ELF-1 (cell line): ENCODE measurements at regions not wholly inside any gene's neighbourhood (a gene's known extent, or its start where the extent isn't known, plus 50 kb on each side); places are given as distances from the start of the nearest gene placed in this dataset.

Experiments
- DNase-seq: peaks from one replicate; pipeline ENCODE4 v3.0.0-alpha.2; 2016; ENCODE audit warnings: low read depth, low spot score

DNA sequence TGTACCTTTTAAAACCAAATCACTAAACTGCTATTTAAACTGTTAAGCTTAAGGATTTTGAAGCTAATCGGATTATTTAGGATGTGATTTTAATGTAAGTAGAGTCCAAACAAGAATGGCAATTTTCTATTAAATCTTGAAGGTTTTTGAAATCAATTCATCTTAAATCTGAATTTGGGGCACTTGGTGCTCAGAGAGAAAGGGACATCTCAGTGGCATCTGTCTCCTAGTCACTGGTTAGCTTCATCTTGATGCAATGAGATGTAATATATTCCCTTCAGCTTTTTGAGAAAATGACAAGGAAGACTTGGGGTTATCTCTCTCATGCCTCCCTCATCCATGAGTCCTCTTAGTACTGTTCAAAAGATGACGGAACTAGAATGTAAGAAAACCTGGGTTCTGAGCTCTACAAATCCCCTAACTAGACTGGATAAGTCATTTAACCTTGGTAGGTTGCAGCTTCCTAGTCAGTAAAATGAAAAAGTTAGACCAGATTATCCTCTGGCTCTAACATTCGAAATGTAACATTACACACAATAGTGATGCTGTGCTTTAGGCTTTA, 198.5 kb upstream of the NEBL start:
- DNase-seq: no peak

DNA sequence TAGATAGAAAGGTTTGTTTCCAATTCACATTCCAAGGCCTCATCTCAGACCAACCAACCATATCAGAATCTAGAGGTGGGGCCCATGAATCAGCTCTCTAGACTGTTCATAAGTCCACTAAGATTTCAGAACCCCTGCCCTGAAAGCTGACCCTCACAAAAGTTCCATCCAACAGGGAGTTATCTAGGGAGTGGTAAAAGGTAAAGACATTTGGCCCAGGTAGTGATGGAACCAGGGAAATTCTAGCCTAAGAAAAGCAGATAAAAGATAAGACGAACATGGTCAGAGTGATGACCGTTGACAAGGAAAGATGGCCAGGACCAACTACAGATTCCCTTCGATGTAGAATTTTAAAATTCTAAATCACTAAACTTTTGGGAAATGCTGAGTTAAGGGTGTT, 198.0 kb upstream of the NEBL start:
- no peak for DNase-seq

DNA sequence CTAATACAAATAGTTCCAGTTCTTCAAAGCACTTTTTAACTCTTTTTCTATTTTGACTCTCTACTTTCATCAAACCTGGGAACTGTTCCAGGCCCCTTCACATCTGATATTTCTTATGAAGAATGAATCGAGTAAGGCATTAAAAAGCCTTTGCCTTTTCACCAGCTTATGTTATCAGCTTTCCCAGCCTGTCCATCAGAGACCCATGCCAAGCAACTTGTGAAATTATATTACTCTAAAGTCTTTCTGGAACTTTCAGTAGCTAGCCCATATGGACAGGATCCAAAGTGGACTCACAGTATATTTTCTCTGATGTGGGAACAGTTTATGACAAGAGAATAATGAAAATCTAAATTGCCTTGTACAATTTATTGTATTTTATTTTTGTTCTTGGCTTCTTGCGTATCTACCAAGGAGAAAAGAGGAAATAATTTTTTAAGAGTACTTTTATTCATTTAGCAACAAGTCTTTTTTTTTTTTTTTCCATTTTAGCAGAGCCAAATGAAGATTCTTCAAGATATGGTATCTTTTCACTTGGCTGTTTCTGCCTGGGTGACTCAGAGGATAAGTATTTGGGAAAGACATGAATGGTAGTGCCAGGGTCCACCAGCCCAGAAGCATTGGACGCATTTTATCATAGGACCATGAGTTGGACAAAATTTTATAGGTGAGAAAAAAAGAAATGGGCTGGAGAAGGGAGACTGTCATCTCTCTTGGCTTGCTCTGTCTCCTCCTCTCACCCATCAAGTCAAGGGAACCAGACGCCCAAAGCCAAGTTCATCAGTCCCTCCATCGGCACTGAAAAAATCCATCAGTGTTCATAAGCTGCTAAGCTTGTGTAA, 195.8 kb upstream of the NEBL start:
- no peak for DNase-seq

DNA sequence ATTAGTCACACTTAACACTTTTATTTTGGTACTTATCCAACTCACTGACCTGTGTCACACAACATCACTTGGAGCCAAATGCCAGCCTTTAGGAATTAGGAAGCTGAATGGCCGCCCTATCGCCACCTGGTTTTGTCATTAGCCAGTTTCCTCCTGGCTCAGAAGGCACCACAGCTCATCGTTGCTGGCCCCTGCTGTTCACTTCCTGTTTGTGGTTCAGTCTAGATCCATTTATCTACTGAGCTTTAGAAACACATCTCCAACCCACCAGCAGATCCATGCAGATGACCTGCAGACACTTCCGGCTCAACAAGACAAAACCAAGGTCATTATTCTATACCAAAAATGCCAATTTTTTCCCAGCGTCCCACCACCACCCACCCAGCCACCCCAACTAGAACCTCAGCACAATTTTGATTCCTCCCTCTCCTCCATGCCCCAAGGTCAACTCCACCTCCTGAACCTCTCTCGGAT, 193.5 kb upstream of the NEBL start:
- DNase-seq: no peak

DNA sequence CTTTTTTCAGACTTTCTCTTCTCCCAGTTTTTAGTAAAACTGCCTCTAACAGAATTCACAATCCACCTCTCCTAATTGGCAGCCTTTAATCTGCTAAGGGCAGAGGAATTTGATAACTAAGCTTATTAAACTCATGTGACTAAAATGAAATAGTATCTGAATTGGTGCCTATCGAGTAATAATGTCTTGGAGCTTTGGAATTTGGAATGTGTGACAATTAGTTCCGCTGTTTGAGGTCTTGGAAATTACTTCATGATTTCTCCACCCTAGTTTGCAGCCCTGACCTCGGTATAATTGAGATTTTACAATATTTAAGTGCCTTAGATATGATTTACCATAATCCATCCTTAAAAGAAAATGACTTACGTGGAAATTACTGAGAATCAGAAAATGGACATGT, 190.4 kb upstream of the NEBL start:
- DNase-seq: no peak

- DNase-seq: no peak
Measured at GRCh38 chr10:21084700-21085099, 187.6 kb upstream of the NEBL start.

DNA sequence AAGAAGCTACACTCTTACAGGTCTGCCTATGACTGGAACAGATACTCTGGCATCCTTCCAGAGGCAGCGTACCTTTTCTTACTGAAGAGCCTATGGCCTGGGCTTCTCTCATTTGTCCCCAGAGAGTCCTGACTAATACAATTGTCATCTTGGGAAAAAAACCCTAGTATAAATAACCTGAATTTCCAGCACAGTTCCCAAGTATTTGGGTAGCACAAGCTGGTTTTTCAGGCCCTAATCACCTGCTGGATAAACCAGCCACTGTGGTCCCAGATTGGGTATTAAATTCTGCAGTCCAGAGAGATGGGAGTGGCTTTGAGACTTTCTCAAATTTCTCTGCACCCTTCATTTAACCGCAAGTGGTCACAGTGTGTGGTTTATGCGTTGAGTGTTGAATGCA, 186.8 kb upstream of the NEBL start:
- no peak for DNase-seq

DNA sequence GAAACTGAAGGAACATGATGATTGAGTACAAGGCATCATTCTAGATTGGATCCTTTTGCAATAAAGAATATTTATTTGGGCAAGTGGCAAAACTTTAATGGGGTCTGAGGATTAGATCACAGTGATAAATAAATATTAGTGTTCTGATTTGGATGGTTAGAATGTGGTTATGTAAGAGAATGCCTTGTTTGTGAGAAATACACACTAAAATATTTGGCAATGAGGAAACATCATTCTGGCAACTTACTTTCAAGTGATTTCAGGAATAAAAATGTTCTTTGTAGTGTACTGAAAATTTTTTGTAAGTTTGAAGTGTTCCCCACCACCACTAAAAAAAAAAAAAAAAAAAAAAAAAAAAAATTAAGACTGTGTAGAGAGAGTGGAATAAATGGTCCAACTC, 185.1 kb upstream of the NEBL start:
- no peak for DNase-seq

DNA sequence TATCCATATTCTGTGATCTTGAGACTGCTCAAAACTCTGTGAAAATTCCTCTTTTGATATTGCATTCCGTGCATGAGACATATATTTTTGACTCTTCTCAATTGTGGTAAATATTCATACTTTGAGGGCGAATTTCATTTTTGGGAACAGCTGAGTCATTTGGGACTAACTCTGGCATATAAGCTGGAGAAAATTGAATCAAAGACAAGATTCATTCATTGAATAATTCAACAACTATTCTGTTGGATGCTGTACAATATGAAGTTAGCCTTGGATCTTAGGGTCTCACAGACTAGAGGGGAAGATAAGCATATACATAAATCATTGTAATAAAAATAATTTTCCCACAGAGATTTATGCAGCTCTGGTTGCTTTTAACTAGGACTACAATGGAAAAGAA, 183.2 kb upstream of the NEBL start:
- no peak for DNase-seq

DNA sequence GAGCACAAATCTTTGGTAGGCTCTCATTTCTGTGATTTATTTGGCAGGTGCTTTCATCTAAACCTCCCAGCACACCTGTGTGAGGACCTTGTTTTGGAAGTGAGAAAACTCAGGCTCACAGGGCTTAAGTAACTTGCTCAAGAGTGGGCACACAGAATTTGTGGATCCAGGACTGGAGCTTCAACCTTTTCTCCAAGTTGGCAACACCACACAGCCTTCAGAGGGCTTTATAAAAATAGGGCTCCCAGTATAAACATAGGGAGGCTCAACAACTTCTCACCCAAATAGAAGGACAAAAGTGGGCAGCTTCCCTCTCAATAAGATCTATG, 182.2 kb upstream of the NEBL start:
- DNase-seq: no peak

- DNase-seq: peak; percentile 68
Measured at GRCh38 chr10:21078410-21079329, 181.6 kb upstream of the NEBL start.

GRCh38 chr10:21077681-21078080, 180.6 kb upstream of the NEBL start:
- no peak for DNase-seq

- no peak for DNase-seq
Measured at GRCh38 chr10:21076381-21076780, 179.3 kb upstream of the NEBL start.

GRCh38 chr10:21075880-21076279, 178.8 kb upstream of the NEBL start:
- no peak for DNase-seq

GRCh38 chr10:21071001-21071673, 174.0 kb upstream of the NEBL start:
- DNase-seq: no peak

DNA sequence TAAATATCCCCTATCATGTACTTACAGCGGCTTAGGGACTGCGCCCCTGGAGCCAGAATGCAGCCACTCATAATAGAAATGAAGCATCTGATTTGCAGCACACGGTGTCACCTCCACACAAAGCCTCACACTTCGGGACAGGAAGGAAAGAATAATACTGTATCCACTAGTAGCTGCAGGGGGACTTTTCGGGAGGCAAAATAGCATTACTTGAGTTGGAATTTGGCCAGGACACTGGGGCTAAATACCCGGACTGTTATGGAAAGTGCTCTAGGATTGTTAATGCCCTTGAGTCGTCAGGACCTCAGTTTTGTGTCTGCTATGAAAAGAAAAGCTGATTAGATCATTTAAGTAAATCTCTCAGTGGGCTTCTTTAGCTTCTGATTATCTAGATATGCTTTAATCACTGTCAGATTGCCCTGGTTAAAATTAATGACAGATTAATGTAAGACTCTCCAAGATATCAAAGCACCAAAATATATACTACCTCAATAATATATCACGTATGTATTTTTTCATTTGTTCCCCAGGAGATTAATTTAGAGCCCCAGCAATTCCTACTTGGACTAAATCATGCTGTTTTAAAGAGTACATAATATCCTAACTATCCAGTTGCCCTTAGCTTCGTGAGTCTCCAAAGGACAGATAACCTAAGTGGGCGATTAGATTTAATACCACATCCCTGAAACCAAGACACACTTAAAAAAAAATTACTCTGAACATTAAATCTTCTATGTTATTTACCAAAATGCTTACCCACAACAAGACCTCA, 173.0 kb upstream of the NEBL start:
- DNase-seq: peak; percentile 18

- no peak for DNase-seq
Measured at GRCh38 chr10:21069278-21069677, 172.2 kb upstream of the NEBL start.

- DNase-seq: no peak
Measured at GRCh38 chr10:21068026-21068656, 171.0 kb upstream of the NEBL start.

DNA sequence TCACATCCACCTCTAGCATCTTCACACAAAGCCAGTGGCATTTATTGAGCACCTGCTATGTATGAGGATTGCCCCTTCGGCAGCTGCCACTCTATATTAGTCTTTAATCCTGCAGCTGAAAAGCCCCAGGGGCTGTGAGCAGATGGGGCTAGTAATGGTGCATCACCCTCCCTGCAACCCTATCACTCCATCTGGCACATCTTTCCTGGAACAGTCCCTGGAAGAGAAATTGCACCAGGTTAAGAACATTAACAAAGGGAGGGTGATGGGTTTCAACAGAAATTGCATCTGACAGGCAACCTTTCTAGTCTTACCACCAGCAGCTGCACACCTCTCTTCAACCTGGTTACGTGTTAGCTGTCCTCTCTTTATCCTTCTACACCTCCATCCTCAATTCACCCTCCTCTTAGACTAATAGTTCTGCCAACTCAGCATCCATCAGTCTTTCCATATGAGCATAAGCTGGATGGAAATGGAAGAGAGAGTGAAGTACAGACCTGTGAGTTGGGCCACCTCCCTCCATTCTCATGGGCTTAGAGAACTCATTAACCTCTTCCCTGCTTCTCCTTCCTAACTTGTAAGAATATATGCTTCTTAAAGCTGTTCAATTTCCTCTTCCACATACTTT, 168.6 kb upstream of the NEBL start:
- no peak for DNase-seq

- DNase-seq: no peak
Measured at GRCh38 chr10:21061982-21062381, 164.9 kb upstream of the NEBL start.
